MM.1S (cell line): ENCODE measurements at regions not wholly inside any gene's neighbourhood (a gene's known extent, or its start where the extent isn't known, plus 50 kb on each side); places are given as distances from the start of the nearest gene placed in this dataset.

ENCODE experiments used
- DNase-seq: peaks from one replicate; pipeline ENCODE4 v3.0.0-alpha.2; 2015
- H2AFZ ChIP-seq: fragments of 300-600 bp; sonication (generic); 2 replicates; pipeline ENCODE4 v1.6.0; 2016; ENCODE audit warnings: antibody characterized with exemption, low read length
- H3F3A ChIP-seq: fragments of 300-600 bp; sonication (generic); 2 replicates; pipeline ENCODE4 v1.6.1; 2016; ENCODE audit warnings: mild to moderate bottlenecking, antibody characterized with exemption, low read length, moderate library complexity, mixed read lengths; ENCODE audit not compliant: insufficient read depth
- H3K27ac ChIP-seq: fragments of 300-600 bp; sonication (generic); 2 replicates; pipeline ENCODE4 v1.5.1; 2016; ENCODE audit warnings: mild to moderate bottlenecking, low read length
- H3K27me3 ChIP-seq: fragments of 300-600 bp; sonication (generic); replicated peaks from 2 replicates; pipeline ENCODE4 v1.6.0; 2016; ENCODE audit warnings: low read length; ENCODE audit not compliant: insufficient read depth
- H3K36me3 ChIP-seq: fragments of 300-600 bp; sonication (generic); replicated peaks from 2 replicates; pipeline ENCODE4 v1.6.1; 2016; ENCODE audit warnings: mild to moderate bottlenecking, low read length, mixed read lengths; ENCODE audit not compliant: insufficient read depth
- H3K4me1 ChIP-seq: fragments of 300-600 bp; sonication (generic); 2 replicates; pipeline ENCODE4 v1.6.1; 2016; ENCODE audit warnings: low read length, mixed read lengths
- H3K4me2 ChIP-seq: fragments of 300-600 bp; sonication (generic); 2 replicates; pipeline ENCODE4 v1.6.0; 2016; ENCODE audit warnings: low read depth, low read length
- H3K4me3 ChIP-seq: fragments of 300-600 bp; sonication (generic); 2 replicates; pipeline ENCODE4 v1.5.1; 2016; ENCODE audit warnings: low read length, mixed read lengths
- H3K79me2 ChIP-seq: fragments of 300-600 bp; sonication (generic); 2 replicates; pipeline ENCODE4 v1.6.1; 2016; ENCODE audit warnings: mixed run types, low read length, mixed read lengths
- H3K9ac ChIP-seq: fragments of 300-600 bp; sonication (generic); 2 replicates; pipeline ENCODE4 v1.6.1; 2016; ENCODE audit warnings: low read length, mixed read lengths
- H3K9me2 ChIP-seq: fragments of 300-600 bp; sonication (generic); replicated peaks from 2 replicates; pipeline ENCODE4 v1.6.1; 2016; ENCODE audit warnings: mild to moderate bottlenecking, low read length, mixed read lengths; ENCODE audit not compliant: insufficient read depth
- H3K9me3 ChIP-seq: fragments of 300-600 bp; sonication (generic); replicated peaks from 2 replicates; pipeline ENCODE4 v1.6.1; 2016; ENCODE audit warnings: mild to moderate bottlenecking, low read length, mixed read lengths; ENCODE audit not compliant: insufficient read depth
- H4K20me1 ChIP-seq: fragments of 300-600 bp; sonication (generic); 2 replicates; pipeline ENCODE4 v1.6.1; 2016; ENCODE audit warnings: mild to moderate bottlenecking, low read length, moderate library complexity, mixed read lengths; ENCODE audit not compliant: insufficient read depth
- CTCF ChIP-seq: fragments of 300-600 bp; sonication (generic); IDR thresholded peaks from 2 replicates; pipeline ENCODE4 v1.5.1; 2016; ENCODE audit warnings: antibody characterized with exemption, low read length, mixed read lengths
- EZH2 ChIP-seq: fragments of 300-600 bp; sonication (generic); optimal IDR thresholded peaks from 2 replicates; pipeline ENCODE3; 2017; ENCODE audit warnings: low read depth, mild to moderate bottlenecking, antibody characterized with exemption, low read length, mixed read lengths
- EZH2phosphoT487 ChIP-seq: fragments of 300-600 bp; sonication (generic); IDR thresholded peaks from 2 replicates; pipeline ENCODE4 v1.6.1; 2018; ENCODE audit warnings: antibody characterized with exemption, low read length

- Histone ChIP-seq H3F3A (no peaks in the 10 kb centered on the region), H3K79me2 (no peaks in the 10 kb centered on the region), H2AFZ (no peak overlapping the region), H3K4me2 (no peak overlapping the region), H4K20me1 (no peaks in the 10 kb centered on the region), H3K9me3 (no peaks in the 10 kb centered on the region), H3K9me2 (no peaks in the 10 kb centered on the region), H3K27ac (no peak overlapping the region), H3K4me1 (no peaks in the 10 kb centered on the region), H3K27me3 (no peaks in the 10 kb centered on the region), H3K36me3 (no peaks in the 10 kb centered on the region), H3K9ac (no peak overlapping the region), H3K4me3 (no peak overlapping the region)
- TF ChIP-seq CTCF (no peak), EZH2 (no peak), EZH2phosphoT487 (no peak)
- DNase-seq, result no peak
These were observed 208.3 kb downstream of the LRIG3 start for GRCh38 chr12:58711974-58712373.

GRCh38 chr12:58712976-58713375, 207.3 kb downstream of the LRIG3 start:
- Histone ChIP-seq H3K79me2 (no peaks in the 10 kb centered on the region), H3K27me3 (no peaks in the 10 kb centered on the region), H3K4me2 (no peak overlapping the region), H3K9ac (no peak overlapping the region), H3K4me1 (no peaks in the 10 kb centered on the region), H3F3A (no peaks in the 10 kb centered on the region), H2AFZ (no peak overlapping the region), H3K9me3 (no peaks in the 10 kb centered on the region), H3K4me3 (no peak overlapping the region), H3K36me3 (no peaks in the 10 kb centered on the region), H3K27ac (no peak overlapping the region), H3K9me2 (no peaks in the 10 kb centered on the region), H4K20me1 (no peaks in the 10 kb centered on the region)
- no peak for TF ChIP-seq EZH2
- TF ChIP-seq EZH2phosphoT487, result no peak
- TF ChIP-seq CTCF, result no peak
- DNase-seq, result no peak

GRCh38 chr12:58719161-58719560, 201.1 kb downstream of the LRIG3 start:
- Histone ChIP-seq H3F3A (no peaks in the 10 kb centered on the region), H3K4me1 (no peaks in the 10 kb centered on the region), H2AFZ (no peak overlapping the region), H3K36me3 (no peaks in the 10 kb centered on the region), H3K27me3 (no peaks in the 10 kb centered on the region), H3K9ac (no peak overlapping the region), H3K79me2 (no peaks in the 10 kb centered on the region), H3K27ac (no peak overlapping the region), H3K4me3 (no peak overlapping the region), H3K4me2 (no peak overlapping the region), H3K9me2 (no peaks in the 10 kb centered on the region), H3K9me3 (no peaks in the 10 kb centered on the region), H4K20me1 (no peaks in the 10 kb centered on the region)
- TF ChIP-seq EZH2phosphoT487 (no peak), EZH2 (no peak), CTCF (no peak)
- no peak for DNase-seq

- H3K79me2 ChIP-seq, result no peaks in the 10 kb centered on the region
- TF ChIP-seq CTCF (no peak), EZH2phosphoT487 (no peak), EZH2 (no peak)
- no peaks in the 10 kb centered on the region for H4K20me1 ChIP-seq
- no peaks in the 10 kb centered on the region for H3K4me1 ChIP-seq
- no peak for DNase-seq
- no peaks in the 10 kb centered on the region for H3F3A ChIP-seq
- no peaks in the 10 kb centered on the region for H3K36me3 ChIP-seq
- H3K27me3 ChIP-seq, result no peaks in the 10 kb centered on the region
- no peak overlapping the region for H3K4me2 ChIP-seq
- no peak overlapping the region for H3K9ac ChIP-seq
- H3K27ac ChIP-seq, result no peak overlapping the region
- no peak overlapping the region for H3K4me3 ChIP-seq
- H2AFZ ChIP-seq, result no peak overlapping the region
- H3K9me2 ChIP-seq, result no peaks in the 10 kb centered on the region
- H3K9me3 ChIP-seq, result no peaks in the 10 kb centered on the region
These were observed 199.9 kb downstream of the LRIG3 start for GRCh38 chr12:58720421-58720820.
